ENCODE measurements at regions not wholly inside any gene's neighbourhood (a gene's known extent, or its start where the extent isn't known, plus 50 kb on each side); places are given as distances from the start of the nearest gene placed in this dataset.
A peak's percentile ranks its signal among the peaks of the same experiment; 100 is the strongest.

DNA sequence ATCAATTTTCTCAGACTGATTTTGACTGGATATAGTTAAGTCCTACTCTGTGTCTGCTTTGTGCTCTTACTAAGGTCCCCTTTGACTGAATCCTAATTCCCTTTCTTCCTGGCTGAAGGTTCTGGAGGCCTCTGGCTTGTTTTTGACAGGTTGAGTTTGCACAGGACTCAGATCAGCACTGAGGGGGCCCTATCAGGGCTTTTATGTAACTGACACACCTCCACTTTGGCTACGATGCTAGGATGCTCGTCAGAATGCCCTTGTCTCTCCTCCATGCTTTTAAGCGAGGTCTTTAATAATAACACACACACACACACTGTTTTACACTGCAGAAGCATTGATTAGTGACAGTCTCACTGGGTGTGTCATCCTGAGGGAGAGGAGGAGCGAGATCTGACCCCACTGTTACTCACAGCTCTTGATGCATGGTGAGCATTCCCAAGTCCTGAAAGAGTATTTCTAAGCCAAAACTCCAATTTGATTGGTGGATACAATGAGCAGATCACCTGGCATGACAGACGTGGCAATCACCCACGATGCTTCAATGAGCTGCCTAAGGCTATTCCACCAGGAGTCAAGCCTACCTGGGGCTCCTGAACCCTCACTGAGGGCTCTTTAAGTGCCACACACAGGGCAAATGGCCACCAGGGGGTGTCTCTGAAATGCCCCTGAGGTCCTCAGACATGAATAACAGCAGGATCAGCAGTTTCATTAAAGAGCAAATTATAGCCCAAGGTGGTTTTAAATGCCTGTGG, 130.4 kb upstream of the CPEB2 start:
- TF ChIP-seq, protein P1, sequence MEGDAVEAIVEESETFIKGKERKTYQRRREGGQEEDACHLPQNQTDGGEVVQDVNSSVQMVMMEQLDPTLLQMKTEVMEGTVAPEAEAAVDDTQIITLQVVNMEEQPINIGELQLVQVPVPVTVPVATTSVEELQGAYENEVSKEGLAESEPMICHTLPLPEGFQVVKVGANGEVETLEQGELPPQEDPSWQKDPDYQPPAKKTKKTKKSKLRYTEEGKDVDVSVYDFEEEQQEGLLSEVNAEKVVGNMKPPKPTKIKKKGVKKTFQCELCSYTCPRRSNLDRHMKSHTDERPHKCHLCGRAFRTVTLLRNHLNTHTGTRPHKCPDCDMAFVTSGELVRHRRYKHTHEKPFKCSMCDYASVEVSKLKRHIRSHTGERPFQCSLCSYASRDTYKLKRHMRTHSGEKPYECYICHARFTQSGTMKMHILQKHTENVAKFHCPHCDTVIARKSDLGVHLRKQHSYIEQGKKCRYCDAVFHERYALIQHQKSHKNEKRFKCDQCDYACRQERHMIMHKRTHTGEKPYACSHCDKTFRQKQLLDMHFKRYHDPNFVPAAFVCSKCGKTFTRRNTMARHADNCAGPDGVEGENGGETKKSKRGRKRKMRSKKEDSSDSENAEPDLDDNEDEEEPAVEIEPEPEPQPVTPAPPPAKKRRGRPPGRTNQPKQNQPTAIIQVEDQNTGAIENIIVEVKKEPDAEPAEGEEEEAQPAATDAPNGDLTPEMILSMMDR (IDR thresholded peaks at IDR 0.05; ENCODE audit: low read length) = peak; percentile 48
- no peak for TF ChIP-seq EZH2 (optimal IDR thresholded peaks at IDR 0.05; ENCODE audit: low read depth, low read length)

Data from MM.1S (cell line).